ENCODE measurements at regions not wholly inside any gene's neighbourhood (a gene's known extent, or its start where the extent isn't known, plus 50 kb on each side); places are given as distances from the start of the nearest gene placed in this dataset.

DNA sequence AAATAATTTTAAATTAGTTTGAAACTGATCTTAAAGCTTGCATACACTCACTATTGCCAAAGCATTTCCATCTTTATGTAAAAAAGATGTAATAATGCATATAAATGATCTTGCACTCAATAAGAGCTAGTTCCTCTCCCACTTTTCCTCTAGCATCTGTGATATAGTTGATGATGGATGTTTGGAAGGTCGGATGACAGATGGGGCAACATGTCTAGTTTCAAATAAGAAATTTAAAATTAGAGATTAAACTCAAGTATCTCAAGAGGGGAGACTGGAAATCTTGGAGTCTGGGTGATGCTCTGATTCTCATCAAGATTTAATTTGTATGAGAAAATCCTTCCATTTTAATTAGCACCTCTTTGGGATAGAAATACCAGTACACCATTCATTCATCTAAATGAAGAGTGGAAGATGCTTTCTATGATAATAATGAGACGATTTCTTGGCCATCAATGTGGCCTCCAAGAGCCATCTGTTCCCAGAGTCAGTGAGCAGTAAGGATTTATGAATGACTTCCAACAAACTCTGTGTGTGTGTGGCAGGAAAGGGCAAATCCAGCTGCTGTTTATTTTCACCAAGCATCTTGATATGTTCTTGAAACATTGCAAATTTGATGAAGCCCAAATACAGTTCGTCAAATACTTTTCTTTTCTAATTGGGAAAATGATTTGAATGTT is 616.3 kb upstream of the CDH8 start:
- Histone ChIP-seq H3K4me1 (ENCODE audit: control insufficient read depth, insufficient read depth, low read length) (no peaks in the 10 kb centered on the region), H3K9me3 (ENCODE audit: control insufficient read depth, insufficient read depth, low read length) (no peaks in the 10 kb centered on the region), H3K4me3 (ENCODE audit: low read length) (no peak overlapping the region), H3K27ac (ENCODE audit: low read length) (no peak overlapping the region), H3K36me3 (ENCODE audit: control insufficient read depth, insufficient read depth, low read length) (no peaks in the 10 kb centered on the region), H3K27me3 (ENCODE audit: control insufficient read depth, insufficient read depth, low read length) (no peaks in the 10 kb centered on the region)
- no peak for DNase-seq (ENCODE audit: low read depth, low spot score)
- WGBS (ENCODE audit: insufficient coverage, insufficient read length) = no CpG with 5 or more reads among the region's 3 CpGs

DNA sequence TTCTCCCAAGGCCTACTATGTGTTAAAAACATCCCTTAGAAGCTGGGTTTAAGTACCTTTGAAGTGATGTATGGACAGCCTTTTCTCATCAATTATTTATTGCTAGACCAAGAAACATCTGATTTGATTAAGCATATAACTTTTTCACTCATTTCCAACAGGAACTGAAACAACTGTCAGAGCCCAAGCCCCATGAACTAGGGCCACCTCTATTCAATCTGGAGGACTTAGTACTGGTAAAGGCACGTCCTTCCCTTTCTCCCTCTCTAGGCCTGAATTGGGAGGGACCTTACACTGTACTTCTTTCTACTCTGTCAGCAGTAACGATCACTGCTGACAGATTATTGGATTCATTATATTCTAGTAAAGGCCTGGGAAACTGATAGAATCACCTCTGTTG is 612.0 kb upstream of the CDH8 start:
- Histone ChIP-seq H3K9me3 (ENCODE audit: control insufficient read depth, insufficient read depth, low read length) (no peaks in the 10 kb centered on the region), H3K27me3 (ENCODE audit: control insufficient read depth, insufficient read depth, low read length) (no peaks in the 10 kb centered on the region), H3K4me3 (ENCODE audit: low read length) (no peak overlapping the region), H3K27ac (ENCODE audit: low read length) (no peak overlapping the region), H3K4me1 (ENCODE audit: control insufficient read depth, insufficient read depth, low read length) (no peaks in the 10 kb centered on the region), H3K36me3 (ENCODE audit: control insufficient read depth, insufficient read depth, low read length) (no peaks in the 10 kb centered on the region)
- DNase-seq (ENCODE audit: low read depth, low spot score) = no peak
- WGBS (ENCODE audit: insufficient coverage, insufficient read length) = no CpG with 5 or more reads among the region's 2 CpGs

DNA sequence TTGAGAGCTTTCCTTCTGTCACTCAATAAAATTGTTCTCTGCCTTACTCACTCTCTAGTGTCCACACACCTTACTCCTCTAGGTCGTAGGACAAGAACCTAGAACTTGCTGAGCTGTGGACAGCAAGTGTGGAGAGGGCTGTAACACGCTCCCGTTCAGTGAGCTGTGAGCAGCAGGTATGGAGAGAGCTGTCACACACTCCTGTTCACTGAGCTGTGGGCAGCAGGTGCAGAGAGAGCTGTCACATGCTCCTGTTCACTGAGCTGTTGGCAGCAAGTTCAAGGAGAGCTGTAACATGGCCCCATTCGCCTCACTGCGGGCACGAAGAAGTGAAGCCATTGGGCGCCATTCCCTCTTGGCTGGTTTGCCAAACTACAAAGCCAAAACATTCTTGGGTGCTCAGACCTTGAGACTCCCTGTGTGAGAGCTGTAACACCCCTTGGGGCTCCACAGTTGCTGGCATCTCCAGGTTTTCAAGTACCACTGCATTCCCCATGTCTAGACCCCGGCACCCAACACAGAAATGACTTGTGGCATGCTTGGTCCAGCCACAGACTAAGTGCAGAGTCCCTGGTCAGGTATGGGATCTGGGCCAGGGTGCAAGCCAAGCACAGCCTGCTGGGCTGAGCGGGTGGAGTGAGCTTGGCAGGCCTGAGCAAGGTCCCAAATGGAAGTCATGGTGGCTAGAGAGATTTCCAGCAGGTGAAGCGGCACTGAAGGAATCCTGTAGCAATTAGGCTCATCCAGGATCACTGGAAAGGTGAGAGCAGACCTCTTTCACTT is 608.0 kb upstream of the CDH8 start:
- WGBS (ENCODE audit: insufficient coverage, insufficient read length) = no CpG with 5 or more reads among the region's 10 CpGs
- DNase-seq (ENCODE audit: low read depth, low spot score) = no peak
- Histone ChIP-seq H3K4me3 (ENCODE audit: low read length) (no peak overlapping the region), H3K4me1 (ENCODE audit: control insufficient read depth, insufficient read depth, low read length) (no peaks in the 10 kb centered on the region), H3K36me3 (ENCODE audit: control insufficient read depth, insufficient read depth, low read length) (no peaks in the 10 kb centered on the region), H3K27ac (ENCODE audit: low read length) (no peak overlapping the region), H3K27me3 (ENCODE audit: control insufficient read depth, insufficient read depth, low read length) (no peaks in the 10 kb centered on the region), H3K9me3 (ENCODE audit: control insufficient read depth, insufficient read depth, low read length) (no peaks in the 10 kb centered on the region)

DNA sequence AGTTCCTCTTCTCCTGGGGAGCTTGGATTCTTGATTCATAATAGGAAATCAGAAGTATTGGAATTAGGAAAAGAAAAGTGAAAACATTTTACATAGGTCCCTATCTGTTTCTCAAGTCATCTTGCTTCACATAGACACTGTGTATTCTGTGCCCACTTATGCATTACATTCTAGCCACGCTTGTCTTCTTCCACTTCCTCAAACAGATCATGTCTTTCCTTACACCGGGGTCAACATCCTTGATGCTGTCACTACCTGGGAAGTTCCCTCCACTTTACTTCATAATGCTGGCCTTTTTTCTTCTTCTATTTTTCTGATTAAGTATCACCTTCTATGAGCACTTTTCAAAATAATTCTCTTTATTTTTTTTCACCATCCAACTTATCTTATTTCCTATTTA is 606.4 kb upstream of the CDH8 start:
- WGBS (ENCODE audit: insufficient coverage, insufficient read length) = no CpG with 5 or more reads among the region's 2 CpGs
- DNase-seq (ENCODE audit: low read depth, low spot score) = no peak
- H3K27me3 ChIP-seq (ENCODE audit: control insufficient read depth, insufficient read depth, low read length) = no peaks in the 10 kb centered on the region
- no peaks in the 10 kb centered on the region for H3K4me1 ChIP-seq (ENCODE audit: control insufficient read depth, insufficient read depth, low read length)
- no peak overlapping the region for H3K27ac ChIP-seq (ENCODE audit: low read length)
- H3K36me3 ChIP-seq (ENCODE audit: control insufficient read depth, insufficient read depth, low read length) = no peaks in the 10 kb centered on the region
- no peaks in the 10 kb centered on the region for H3K9me3 ChIP-seq (ENCODE audit: control insufficient read depth, insufficient read depth, low read length)
- no peak overlapping the region for H3K4me3 ChIP-seq (ENCODE audit: low read length)

DNA sequence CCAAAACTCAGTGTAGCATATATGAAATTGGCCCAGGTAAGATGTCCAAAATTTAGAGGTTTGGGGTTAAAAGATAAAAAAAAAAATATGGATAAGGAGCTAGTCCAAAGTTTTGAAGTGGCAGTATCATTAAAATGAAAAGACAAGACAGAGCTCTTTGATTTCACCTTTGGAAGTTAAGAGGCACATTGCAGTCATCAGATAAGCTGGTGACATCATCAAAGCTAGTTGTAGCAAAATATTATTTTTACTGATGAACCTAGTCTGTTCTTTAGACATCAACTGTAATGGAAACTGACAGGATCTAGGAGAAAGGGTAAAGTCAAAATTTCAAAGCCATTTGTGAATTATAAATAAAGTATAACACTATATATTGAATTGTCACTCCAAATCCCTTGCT is 603.7 kb upstream of the CDH8 start:
- DNase-seq (ENCODE audit: low read depth, low spot score) = no peak
- Histone ChIP-seq H3K9me3 (ENCODE audit: control insufficient read depth, insufficient read depth, low read length) (no peaks in the 10 kb centered on the region), H3K4me3 (ENCODE audit: low read length) (no peak overlapping the region), H3K27ac (ENCODE audit: low read length) (no peak overlapping the region), H3K4me1 (ENCODE audit: control insufficient read depth, insufficient read depth, low read length) (no peaks in the 10 kb centered on the region), H3K36me3 (ENCODE audit: control insufficient read depth, insufficient read depth, low read length) (no peaks in the 10 kb centered on the region), H3K27me3 (ENCODE audit: control insufficient read depth, insufficient read depth, low read length) (no peaks in the 10 kb centered on the region)

DNA sequence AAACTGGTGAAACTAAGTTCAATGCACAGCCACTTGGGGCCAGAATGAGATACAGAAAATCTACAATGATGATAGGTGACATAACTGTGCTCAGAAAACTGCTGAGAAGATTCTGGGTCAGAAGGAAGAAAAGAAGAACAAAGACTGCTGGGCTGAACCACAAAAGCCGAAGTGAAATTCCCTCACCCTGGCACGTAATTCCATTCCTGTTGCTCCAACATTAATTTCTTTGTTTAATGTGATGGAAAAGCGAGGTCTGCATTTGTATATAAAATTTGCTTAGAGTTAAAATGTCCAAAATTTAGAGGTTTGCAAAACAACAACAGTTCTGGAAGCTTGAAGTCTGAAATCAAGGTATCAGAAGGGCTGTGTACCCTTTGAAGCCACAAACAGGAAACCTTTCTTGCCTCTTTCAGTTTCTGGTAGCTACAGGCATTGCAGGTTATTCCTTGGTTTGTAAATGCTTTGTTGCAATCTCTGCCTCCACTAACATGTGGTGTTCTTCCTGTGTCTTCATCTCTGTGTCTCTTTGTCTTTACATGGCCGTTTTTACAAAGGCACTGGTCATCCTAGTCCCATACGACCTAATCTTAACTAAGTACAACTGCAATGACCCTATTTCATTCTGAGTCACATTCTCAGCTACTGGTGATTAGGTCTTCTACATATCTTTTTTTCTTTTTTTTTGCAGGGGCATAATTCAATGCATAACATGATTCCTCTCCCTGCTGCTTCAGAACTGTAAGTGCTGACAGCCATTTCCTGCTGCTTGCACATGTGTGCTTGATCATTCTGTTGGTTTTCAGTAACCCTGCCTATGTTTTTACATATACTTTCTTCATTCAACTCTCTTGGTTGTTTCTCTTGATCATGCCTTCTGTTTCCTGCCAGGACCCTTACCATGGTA is 603.0 kb upstream of the CDH8 start:
- Histone ChIP-seq H3K36me3 (ENCODE audit: control insufficient read depth, insufficient read depth, low read length) (no peaks in the 10 kb centered on the region), H3K27ac (ENCODE audit: low read length) (no peak overlapping the region), H3K9me3 (ENCODE audit: control insufficient read depth, insufficient read depth, low read length) (no peaks in the 10 kb centered on the region), H3K27me3 (ENCODE audit: control insufficient read depth, insufficient read depth, low read length) (no peaks in the 10 kb centered on the region), H3K4me1 (ENCODE audit: control insufficient read depth, insufficient read depth, low read length) (no peaks in the 10 kb centered on the region), H3K4me3 (ENCODE audit: low read length) (no peak overlapping the region)
- no CpG with 5 or more reads among the region's 5 CpGs for WGBS (ENCODE audit: insufficient coverage, insufficient read length)
- DNase-seq (ENCODE audit: low read depth, low spot score) = no peak

DNA sequence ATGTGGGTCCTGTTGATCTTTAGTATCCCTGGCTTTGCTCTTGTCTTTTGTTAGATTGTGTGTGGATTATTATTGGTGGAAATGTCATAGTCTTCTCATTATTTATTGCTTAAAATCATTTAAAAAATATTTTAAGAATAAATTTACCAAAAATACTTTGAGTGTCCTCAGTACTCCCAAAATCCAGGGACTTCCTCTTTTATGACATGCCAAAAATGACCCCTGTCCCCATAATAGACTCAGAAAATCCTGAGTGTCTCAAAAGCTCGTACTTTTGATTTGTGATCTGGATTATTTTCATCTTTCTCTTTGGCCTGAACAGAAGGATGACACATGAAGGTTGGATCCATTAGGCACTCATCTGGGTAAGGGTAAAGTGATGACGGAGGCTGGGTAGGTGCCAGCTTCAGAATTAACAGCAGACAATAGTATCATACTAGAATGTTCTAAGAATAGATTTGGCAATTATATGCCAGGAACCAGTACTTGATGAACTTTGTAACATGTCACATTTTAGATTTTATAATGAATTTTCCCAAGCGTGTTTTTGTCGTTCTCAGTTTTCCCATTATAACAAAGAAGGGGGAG is 602.2 kb upstream of the CDH8 start:
- Histone ChIP-seq H3K4me3 (ENCODE audit: low read length) (no peak overlapping the region), H3K27ac (ENCODE audit: low read length) (no peak overlapping the region), H3K36me3 (ENCODE audit: control insufficient read depth, insufficient read depth, low read length) (no peaks in the 10 kb centered on the region), H3K4me1 (ENCODE audit: control insufficient read depth, insufficient read depth, low read length) (no peaks in the 10 kb centered on the region), H3K9me3 (ENCODE audit: control insufficient read depth, insufficient read depth, low read length) (no peaks in the 10 kb centered on the region), H3K27me3 (ENCODE audit: control insufficient read depth, insufficient read depth, low read length) (no peaks in the 10 kb centered on the region)
- WGBS (ENCODE audit: insufficient coverage, insufficient read length) = no CpG with 5 or more reads among the region's 4 CpGs
- no peak for DNase-seq (ENCODE audit: low read depth, low spot score)

DNA sequence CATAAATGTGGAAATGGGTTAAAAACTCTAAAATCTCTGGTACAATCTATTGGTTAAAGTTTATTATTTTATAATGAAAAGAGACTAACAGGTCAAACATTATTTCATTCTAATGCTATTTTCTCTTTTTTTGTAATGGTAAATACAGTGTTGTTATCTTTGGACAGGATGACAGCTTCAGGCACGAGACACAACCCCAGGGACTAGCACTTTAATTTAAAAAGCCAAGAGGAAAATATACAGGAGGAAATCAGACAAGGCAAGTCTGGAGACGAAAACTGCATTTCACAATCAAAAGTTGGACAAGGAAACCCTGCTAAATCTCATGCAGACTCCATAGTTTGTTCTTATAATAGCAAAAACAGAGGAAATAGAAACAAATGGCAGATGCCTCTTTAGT is 589.1 kb upstream of the CDH8 start:
- Histone ChIP-seq H3K36me3 (ENCODE audit: control insufficient read depth, insufficient read depth, low read length) (no peaks in the 10 kb centered on the region), H3K9me3 (ENCODE audit: control insufficient read depth, insufficient read depth, low read length) (no peaks in the 10 kb centered on the region), H3K27ac (ENCODE audit: low read length) (no peak overlapping the region), H3K4me1 (ENCODE audit: control insufficient read depth, insufficient read depth, low read length) (no peaks in the 10 kb centered on the region), H3K4me3 (ENCODE audit: low read length) (no peak overlapping the region), H3K27me3 (ENCODE audit: control insufficient read depth, insufficient read depth, low read length) (no peaks in the 10 kb centered on the region)
- DNase-seq (ENCODE audit: low read depth, low spot score) = no peak
- no CpG with 5 or more reads among the region's 2 CpGs for WGBS (ENCODE audit: insufficient coverage, insufficient read length)

DNA sequence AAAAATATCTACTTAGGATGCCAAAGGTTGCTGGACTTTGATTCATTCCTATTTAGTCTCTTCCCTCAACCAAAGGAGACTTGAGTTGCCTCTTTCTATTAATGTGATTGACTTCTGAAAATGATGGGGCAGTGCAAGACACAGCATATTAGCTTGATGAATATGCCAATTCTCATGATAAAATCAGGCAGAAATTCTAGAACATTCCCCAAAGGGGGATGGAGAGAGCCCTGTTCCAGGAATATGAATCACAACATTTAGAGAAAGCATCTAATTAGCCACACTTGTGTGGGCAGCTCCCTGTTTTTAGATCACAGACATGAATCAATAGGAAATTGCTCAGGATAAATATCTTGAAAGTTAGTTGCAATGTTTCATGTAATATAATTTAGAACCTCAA is 584.0 kb upstream of the CDH8 start:
- Histone ChIP-seq H3K4me1 (ENCODE audit: control insufficient read depth, insufficient read depth, low read length) (no peaks in the 10 kb centered on the region), H3K4me3 (ENCODE audit: low read length) (no peak overlapping the region), H3K36me3 (ENCODE audit: control insufficient read depth, insufficient read depth, low read length) (no peaks in the 10 kb centered on the region), H3K27me3 (ENCODE audit: control insufficient read depth, insufficient read depth, low read length) (no peaks in the 10 kb centered on the region), H3K9me3 (ENCODE audit: control insufficient read depth, insufficient read depth, low read length) (no peaks in the 10 kb centered on the region), H3K27ac (ENCODE audit: low read length) (no peak overlapping the region)
- DNase-seq (ENCODE audit: low read depth, low spot score) = no peak

DNA sequence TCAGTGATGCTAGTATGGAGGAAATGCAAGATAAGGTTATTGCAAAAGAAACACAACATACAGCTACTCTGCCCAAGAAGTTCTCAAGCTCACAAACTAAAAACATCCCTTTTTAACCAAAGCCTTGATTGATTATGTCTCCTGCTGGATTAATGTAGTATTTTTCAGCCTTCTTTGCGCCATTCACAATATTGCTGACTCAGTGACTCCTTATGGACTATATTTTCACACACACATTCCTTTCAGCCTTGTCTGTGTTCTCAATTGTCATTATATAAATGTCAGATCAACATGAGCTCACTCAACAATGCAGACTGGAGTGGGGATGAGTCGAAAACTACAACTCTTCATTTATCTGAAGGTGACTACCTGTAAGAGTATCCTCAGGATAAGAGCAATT is 579.3 kb upstream of the CDH8 start:
- H3K9me3 ChIP-seq (ENCODE audit: control insufficient read depth, insufficient read depth, low read length) = no peaks in the 10 kb centered on the region
- DNase-seq (ENCODE audit: low read depth, low spot score) = no peak
- no peaks in the 10 kb centered on the region for H3K4me1 ChIP-seq (ENCODE audit: control insufficient read depth, insufficient read depth, low read length)
- no peaks in the 10 kb centered on the region for H3K27me3 ChIP-seq (ENCODE audit: control insufficient read depth, insufficient read depth, low read length)
- no peak overlapping the region for H3K27ac ChIP-seq (ENCODE audit: low read length)
- H3K36me3 ChIP-seq (ENCODE audit: control insufficient read depth, insufficient read depth, low read length) = no peaks in the 10 kb centered on the region
- WGBS (ENCODE audit: insufficient coverage, insufficient read length) = no CpG with 5 or more reads among the region's 2 CpGs
- no peak overlapping the region for H3K4me3 ChIP-seq (ENCODE audit: low read length)
